ENCODE measurements at regions not wholly inside any gene's neighbourhood (a gene's known extent, or its start where the extent isn't known, plus 50 kb on each side); places are given as distances from the start of the nearest gene placed in this dataset.

- in situ Hi-C loops (cut with MboI; ENCODE audit: low sequenced_read_pairs, unreplicated experiment), result no loop called here
- DNase-seq (ENCODE audit: low spot score), result no peak
- no peak for TF ChIP-seq CTCF (IDR thresholded peaks at IDR 0.05; ENCODE audit: borderline replicate concordance, control extremely low read depth, extremely low read depth, insufficient read depth, missing control alignments)
Observed at GRCh38 chrX:46375831-46376230, 169.4 kb downstream of the ZNF674 start.

GRCh38 chrX:46374371-46374770 is 170.8 kb downstream of the ZNF674 start:
- no peak for DNase-seq (ENCODE audit: low spot score)
- in situ Hi-C loops (cut with MboI; ENCODE audit: low sequenced_read_pairs, unreplicated experiment), result no loop called here
- no peak for TF ChIP-seq CTCF (IDR thresholded peaks at IDR 0.05; ENCODE audit: borderline replicate concordance, control extremely low read depth, extremely low read depth, insufficient read depth, missing control alignments)

- no peak for TF ChIP-seq CTCF (IDR thresholded peaks at IDR 0.05; ENCODE audit: borderline replicate concordance, control extremely low read depth, extremely low read depth, insufficient read depth, missing control alignments)
- in situ Hi-C loops (cut with MboI; ENCODE audit: low sequenced_read_pairs, unreplicated experiment), result no loop called here
- no peak for DNase-seq (ENCODE audit: low spot score)
Observed at GRCh38 chrX:46367491-46367890, 177.7 kb downstream of the ZNF674 start.

GRCh38 chrX:46366381-46367207 is 178.6 kb downstream of the ZNF674 start:
- no peak for DNase-seq (ENCODE audit: low spot score)
- no peak for TF ChIP-seq CTCF (IDR thresholded peaks at IDR 0.05; ENCODE audit: borderline replicate concordance, control extremely low read depth, extremely low read depth, insufficient read depth, missing control alignments)
- in situ Hi-C loops (cut with MboI; ENCODE audit: low sequenced_read_pairs, unreplicated experiment), result no loop called here

GRCh38 chrX:46354481-46354880 is 190.7 kb downstream of the ZNF674 start:
- no peak for DNase-seq (ENCODE audit: low spot score)
- no peak for TF ChIP-seq CTCF (IDR thresholded peaks at IDR 0.05; ENCODE audit: borderline replicate concordance, control extremely low read depth, extremely low read depth, insufficient read depth, missing control alignments)
- in situ Hi-C loops (cut with MboI; ENCODE audit: low sequenced_read_pairs, unreplicated experiment), result no loop called here

- DNase-seq (ENCODE audit: low spot score), result no peak
- in situ Hi-C loops (cut with MboI; ENCODE audit: low sequenced_read_pairs, unreplicated experiment), result no loop called here
- TF ChIP-seq CTCF (IDR thresholded peaks at IDR 0.05; ENCODE audit: borderline replicate concordance, control extremely low read depth, extremely low read depth, insufficient read depth, missing control alignments), result no peak
Observed at GRCh38 chrX:46341767-46342322, 203.4 kb downstream of the ZNF674 start.
